ENCODE measurements at regions not wholly inside any gene's neighbourhood (a gene's known extent, or its start where the extent isn't known, plus 50 kb on each side); places are given as distances from the start of the nearest gene placed in this dataset.
"Not testable (repeated sequence)": the region's sequence is repeated elsewhere in the genome, so short reads cannot be mapped to it uniquely, and the experiment has no call there.

- peaks cover 8% of the 10 kb centered on the region for H3K4me1 Mint-ChIP-seq
- DNase-seq (ENCODE audit: low read depth, low spot score): no peak
- H3K9me3 Mint-ChIP-seq: peaks cover 2% of the 10 kb centered on the region
- no peak overlapping the region for H3K4me3 Mint-ChIP-seq
- H3K36me3 Mint-ChIP-seq (ENCODE audit: low read depth): peaks cover 2% of the 10 kb centered on the region
- no peaks in the 10 kb centered on the region for H3K27me3 Mint-ChIP-seq (ENCODE audit: low read depth)
- TF ChIP-seq CTCF (conservative IDR thresholded peaks at IDR 0.05): no peak
- H3K27ac Mint-ChIP-seq (ENCODE audit: unreplicated experiment): no peak overlapping the region
Measured at GRCh38 chr12:91640021-91640420, 457.4 kb upstream of the DCN start.

- TF ChIP-seq CTCF (conservative IDR thresholded peaks at IDR 0.05): no peak
- no peak overlapping the region for H3K4me3 Mint-ChIP-seq
- no peaks in the 10 kb centered on the region for H3K27me3 Mint-ChIP-seq (ENCODE audit: low read depth)
- peaks cover 10% of the 10 kb centered on the region for H3K4me1 Mint-ChIP-seq
- H3K36me3 Mint-ChIP-seq (ENCODE audit: low read depth): peaks cover 9% of the 10 kb centered on the region
- no peak for DNase-seq (ENCODE audit: low read depth, low spot score)
- H3K27ac Mint-ChIP-seq (ENCODE audit: unreplicated experiment): no peak overlapping the region
- H3K9me3 Mint-ChIP-seq: peaks cover 8% of the 10 kb centered on the region
Measured at GRCh38 chr12:91639327-91639726, 456.7 kb upstream of the DCN start.

- Mint-ChIP-seq H3K4me1 (peaks cover 10% of the 10 kb centered on the region), H3K27me3 (ENCODE audit: low read depth) (no peaks in the 10 kb centered on the region), H3K36me3 (ENCODE audit: low read depth) (peaks cover 10% of the 10 kb centered on the region), H3K9me3 (peaks cover 10% of the 10 kb centered on the region), H3K4me3 (no peak overlapping the region), H3K27ac (ENCODE audit: unreplicated experiment) (no peak overlapping the region)
- no peak for TF ChIP-seq CTCF (conservative IDR thresholded peaks at IDR 0.05)
- DNase-seq (ENCODE audit: low read depth, low spot score): no peak
Measured at GRCh38 chr12:91637789-91638624, 455.4 kb upstream of the DCN start.

- no peak overlapping the region for H3K27ac Mint-ChIP-seq (ENCODE audit: unreplicated experiment)
- DNase-seq (ENCODE audit: low read depth, low spot score): no peak
- peaks cover 21% of the 10 kb centered on the region for H3K4me1 Mint-ChIP-seq
- H3K27me3 Mint-ChIP-seq (ENCODE audit: low read depth): no peaks in the 10 kb centered on the region
- H3K4me3 Mint-ChIP-seq: no peak overlapping the region
- H3K36me3 Mint-ChIP-seq (ENCODE audit: low read depth): peaks cover 17% of the 10 kb centered on the region
- no peak for TF ChIP-seq CTCF (conservative IDR thresholded peaks at IDR 0.05)
- H3K9me3 Mint-ChIP-seq: peaks cover 15% of the 10 kb centered on the region
Measured at GRCh38 chr12:91636721-91637120, 454.1 kb upstream of the DCN start.

GRCh38 chr12:91634386-91634713, 451.7 kb upstream of the DCN start:
- DNase-seq (ENCODE audit: low read depth, low spot score); H3K27me3 Mint-ChIP-seq (ENCODE audit: low read depth); H3K27ac Mint-ChIP-seq (ENCODE audit: unreplicated experiment): not testable (repeated sequence)
- H3K4me1 Mint-ChIP-seq: peaks cover 37% of the 10 kb centered on the region
- H3K36me3 Mint-ChIP-seq (ENCODE audit: low read depth): peaks cover 23% of the 10 kb centered on the region
- H3K9me3 Mint-ChIP-seq: peaks cover 21% of the 10 kb centered on the region
- peak overlapping the region; percentile 76 for H3K4me3 Mint-ChIP-seq

- Mint-ChIP-seq H3K27me3 (ENCODE audit: low read depth) (no peaks in the 10 kb centered on the region), H3K9me3 (peaks cover 21% of the 10 kb centered on the region), H3K4me1 (peaks cover 42% of the 10 kb centered on the region), H3K27ac (ENCODE audit: unreplicated experiment) (no peak overlapping the region), H3K4me3 (no peak overlapping the region), H3K36me3 (ENCODE audit: low read depth) (peaks cover 23% of the 10 kb centered on the region)
- no peak for DNase-seq (ENCODE audit: low read depth, low spot score)
- no peak for TF ChIP-seq CTCF (conservative IDR thresholded peaks at IDR 0.05)
Measured at GRCh38 chr12:91633734-91634357, 451.2 kb upstream of the DCN start.
